ENCODE measurements at regions not wholly inside any gene's neighbourhood (a gene's known extent, or its start where the extent isn't known, plus 50 kb on each side); places are given as distances from the start of the nearest gene placed in this dataset.

DNA sequence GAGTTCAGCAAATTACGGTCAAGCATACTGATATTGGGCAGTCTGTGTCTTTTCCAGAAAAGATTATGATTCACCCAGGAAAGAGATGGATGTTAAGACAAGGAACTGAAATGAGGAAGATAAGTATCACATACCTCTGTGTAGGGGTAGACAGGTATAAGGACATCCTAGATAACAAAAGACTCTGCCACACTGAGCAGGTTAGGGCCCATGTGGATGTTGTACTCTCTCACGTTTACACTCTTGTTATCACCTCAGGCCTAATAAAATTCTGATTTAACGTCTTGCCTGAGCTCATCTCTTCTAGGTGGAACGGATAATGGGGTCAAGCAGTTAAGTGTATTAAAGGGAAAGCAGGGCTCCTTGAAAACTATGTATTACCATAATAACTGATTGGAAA lies 2480.8 kb downstream of the PCDH9 start:
- DNase-seq (ENCODE audit: extremely low read depth, low read depth) = no peak
- TF ChIP-seq CTCF (IDR thresholded peaks at IDR 0.05; ENCODE audit: low read depth, low read length) = no peak

GRCh38 chr13:64746845-64747244 lies 2483.3 kb downstream of the PCDH9 start:
- no peak for DNase-seq (ENCODE audit: extremely low read depth, low read depth)
- TF ChIP-seq CTCF (IDR thresholded peaks at IDR 0.05; ENCODE audit: low read depth, low read length) = no peak

DNA sequence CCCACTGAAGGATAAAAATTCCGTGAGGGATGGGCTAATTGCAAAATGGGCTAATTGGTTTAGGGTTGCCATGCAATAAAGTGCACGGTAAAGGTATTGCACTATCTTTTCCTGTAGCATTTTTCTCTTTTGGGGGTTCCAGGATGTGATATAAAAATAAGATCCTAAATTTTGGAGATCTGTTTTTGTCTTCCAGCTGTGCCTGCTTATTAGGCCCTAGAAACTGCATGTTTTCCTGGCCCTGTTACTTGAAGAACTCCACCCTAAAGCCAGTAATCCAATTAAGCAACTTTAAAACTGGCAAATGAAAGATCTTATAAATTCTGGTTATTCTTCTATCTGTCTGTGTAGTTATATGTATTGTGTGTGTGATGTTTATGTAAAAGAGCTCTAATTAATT lies 2489.6 kb downstream of the PCDH9 start:
- no peak for TF ChIP-seq CTCF (IDR thresholded peaks at IDR 0.05; ENCODE audit: low read depth, low read length)
- DNase-seq (ENCODE audit: extremely low read depth, low read depth) = no peak

DNA sequence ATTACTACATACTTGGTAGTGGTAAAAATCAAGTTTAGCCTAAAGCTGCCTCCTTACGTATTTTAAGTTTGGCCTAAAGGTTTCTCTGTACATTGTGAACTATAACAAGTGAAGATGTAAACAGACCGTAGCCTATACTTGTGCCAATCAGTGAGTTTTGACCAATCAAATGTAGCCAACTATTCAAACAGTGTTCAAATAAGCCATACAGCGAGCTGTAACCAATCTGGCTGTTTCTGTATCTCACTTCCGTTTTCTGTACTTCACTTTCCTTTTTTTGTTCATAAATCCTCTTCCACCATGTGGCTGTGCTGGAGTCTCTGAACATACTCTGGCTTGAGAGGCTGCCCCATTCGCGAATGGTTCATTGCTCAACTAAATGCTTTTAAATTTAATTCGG lies 2504.6 kb downstream of the PCDH9 start:
- no peak for DNase-seq (ENCODE audit: extremely low read depth, low read depth)
- no peak for TF ChIP-seq CTCF (IDR thresholded peaks at IDR 0.05; ENCODE audit: low read depth, low read length)

GRCh38 chr13:64723724-64724123 lies 2506.4 kb downstream of the PCDH9 start:
- peak; percentile 30 for DNase-seq (ENCODE audit: extremely low read depth, low read depth)
- no peak for TF ChIP-seq CTCF (IDR thresholded peaks at IDR 0.05; ENCODE audit: low read depth, low read length)

GRCh38 chr13:64718116-64718515 lies 2512.0 kb downstream of the PCDH9 start:
- DNase-seq (ENCODE audit: extremely low read depth, low read depth) = no peak
- no peak for TF ChIP-seq CTCF (IDR thresholded peaks at IDR 0.05; ENCODE audit: low read depth, low read length)

- no peak for DNase-seq (ENCODE audit: extremely low read depth, low read depth)
- TF ChIP-seq CTCF (IDR thresholded peaks at IDR 0.05; ENCODE audit: low read depth, low read length) = no peak
Observed at GRCh38 chr13:64716936-64717335, 2513.2 kb downstream of the PCDH9 start.

Measured in AG09319 (cell line).